AG04450 (cell line): ENCODE measurements at regions not wholly inside any gene's neighbourhood (a gene's known extent, or its start where the extent isn't known, plus 50 kb on each side); places are given as distances from the start of the nearest gene placed in this dataset.

Experiments used
- CTCF ChIA-PET: fragments of 300-600, 350-600 bp; formaldehyde crosslinking; extraction: SDS; loops from one replicate; lab custom pipeline; 2022; ENCODE audit warnings: antibody characterized with exemption, inconsistent platforms; lab: Charles Lee
- POLR2A ChIA-PET: fragments of 350-600 bp; formaldehyde crosslinking; extraction: SDS; loops from one replicate; lab custom pipeline; 2021; ENCODE audit warnings: antibody characterized with exemption, inconsistent platforms; lab: Yijun Ruan, JAX
- DNase-seq: peaks from one replicate; pipeline ENCODE4 v3.0.0-alpha.2; 2011; ENCODE audit warnings: low read depth, low spot score
- H3K27ac ChIP-seq: one replicate; pipeline ENCODE4 v1.5.1; 2012; ENCODE audit warnings: low read depth, low read length, control low read depth
- H3K27me3 ChIP-seq: one replicate; pipeline ENCODE4 v1.6.0; 2012; ENCODE audit warnings: low read length; ENCODE audit not compliant: control insufficient read depth, insufficient read depth
- H3K4me3 ChIP-seq: 2 replicates; pipeline ENCODE4 v1.5.1; 2011; ENCODE audit warnings: mild to moderate bottlenecking, low read depth, low read length, control low read depth
- H3K9me3 ChIP-seq: 2 replicates; pipeline ENCODE4 v1.5.1; 2012; ENCODE audit warnings: low read length; ENCODE audit not compliant: control insufficient read depth, insufficient read depth
- CTCF ChIP-seq: IDR thresholded peaks from 2 replicates; pipeline ENCODE4 v1.5.1; 2011; ENCODE audit warnings: low read depth, low read length, control low read depth, inconsistent platforms

- CTCF ChIA-PET: no interaction called here
- Histone ChIP-seq H3K9me3 (peaks cover 10% of the 10 kb centered on the region; the same call in 1 of the 2 replicates), H3K4me3 (no peak overlapping the region), H3K27me3 (no peaks in the 10 kb centered on the region), H3K27ac (no peak overlapping the region)
- POLR2A ChIA-PET: no interaction called here
- TF ChIP-seq CTCF: no peak
- no peak for DNase-seq
These were observed 1592.8 kb upstream of the GBE1 start for GRCh38 chr3:83354205-83354604.

GRCh38 chr3:83393276-83393675 is 1565.5 kb upstream of the CADM2 start:
- TF ChIP-seq CTCF: no peak
- no peak overlapping the region for H3K27ac ChIP-seq
- ChIA-PET POLR2A (no interaction called here), CTCF (no interaction called here)
- DNase-seq: no peak
- no peaks in the 10 kb centered on the region for H3K27me3 ChIP-seq
- H3K4me3 ChIP-seq: no peak overlapping the region
- H3K9me3 ChIP-seq: peaks cover 16% of the 10 kb centered on the region

DNA sequence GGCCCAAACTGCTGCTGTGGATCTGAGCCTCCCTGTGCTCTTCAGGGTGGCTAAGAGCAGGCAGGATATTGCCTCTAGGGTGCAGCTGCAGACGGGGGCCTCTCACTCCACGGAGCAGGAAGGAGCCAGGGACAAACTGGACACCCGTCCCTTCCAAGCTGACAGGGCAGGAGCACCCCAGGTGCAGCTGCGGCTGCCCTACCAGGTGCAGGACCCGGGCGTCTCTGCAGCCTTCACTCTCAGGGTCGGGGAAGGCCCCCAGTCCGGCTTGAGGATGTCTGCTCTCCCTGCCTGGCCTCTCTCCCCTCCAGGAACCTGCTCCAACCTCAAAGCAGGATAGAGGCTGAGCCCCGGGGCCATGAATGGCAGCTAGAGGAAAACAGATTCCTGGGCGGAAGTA is 1554.9 kb upstream of the CADM2 start:
- CTCF ChIA-PET: no interaction called here
- no peak overlapping the region for H3K27ac ChIP-seq
- H3K9me3 ChIP-seq: peaks cover 18% of the 10 kb centered on the region
- TF ChIP-seq CTCF: no peak
- H3K4me3 ChIP-seq: no peak overlapping the region
- H3K27me3 ChIP-seq: no peaks in the 10 kb centered on the region
- DNase-seq: no peak
- POLR2A ChIA-PET: no interaction called here

- no peak overlapping the region for H3K4me3 ChIP-seq
- no peaks in the 10 kb centered on the region; the same call in 1 of the 2 replicates for H3K9me3 ChIP-seq
- TF ChIP-seq CTCF: no peak
- no peaks in the 10 kb centered on the region for H3K27me3 ChIP-seq
- H3K27ac ChIP-seq: no peak overlapping the region
- no peak for DNase-seq
- POLR2A ChIA-PET: no interaction called here
- CTCF ChIA-PET: no interaction called here
These were observed 1532.5 kb upstream of the CADM2 start for GRCh38 chr3:83426300-83426699.

- TF ChIP-seq CTCF: no peak
- H3K27ac ChIP-seq: no peak overlapping the region
- peaks cover 7% of the 10 kb centered on the region for H3K9me3 ChIP-seq
- no peaks in the 10 kb centered on the region for H3K27me3 ChIP-seq
- H3K4me3 ChIP-seq: no peak overlapping the region
- no peak for DNase-seq
- POLR2A ChIA-PET: no interaction called here
- CTCF ChIA-PET: no interaction called here
These were observed 1523.8 kb upstream of the CADM2 start for GRCh38 chr3:83434880-83435587.
